BJ (cell line): ENCODE measurements at regions not wholly inside any gene's neighbourhood (a gene's known extent, or its start where the extent isn't known, plus 50 kb on each side); places are given as distances from the start of the nearest gene placed in this dataset.
A peak's percentile ranks its signal among the peaks of the same experiment; 100 is the strongest.

Source experiments
- CTCF ChIA-PET: fragments of 350-600 bp; formaldehyde crosslinking; extraction: SDS; loops from one replicate; lab custom pipeline; 2021; ENCODE audit warnings: antibody characterized with exemption, inconsistent platforms; lab: Yijun Ruan, JAX
- POLR2A ChIA-PET: fragments of 300-600 bp; sonication (Branson Sonifier 250); formaldehyde crosslinking; extraction: SDS; loops from one replicate; lab custom pipeline; 2021; ENCODE audit warnings: antibody characterized with exemption; lab: Charles Lee
- DNase-seq: peaks from one replicate; pipeline ENCODE4 v3.0.0-alpha.2; 2011; ENCODE audit warnings: low read depth
- H3K27me3 ChIP-seq: 2 replicates; pipeline ENCODE4 v1.6.0; 2011; ENCODE audit warnings: low read length; ENCODE audit not compliant: control insufficient read depth, insufficient read depth
- H3K36me3 ChIP-seq: 2 replicates; pipeline ENCODE4 v1.5.1; 2011; ENCODE audit warnings: low read length; ENCODE audit not compliant: control insufficient read depth, insufficient read depth
- H3K4me3 ChIP-seq: 2 replicates; pipeline ENCODE4 v1.5.1; 2011; ENCODE audit warnings: low read depth, mild to moderate bottlenecking, control low read depth, low read length
- TF ChIP-seq, protein P1 (sequence below): IDR thresholded peaks from 2 replicates; pipeline ENCODE4 v1.5.1; 2011; ENCODE audit warnings: low read depth, mild to moderate bottlenecking, control low read depth, inconsistent platforms, low read length, moderate library complexity; ENCODE audit not compliant: insufficient read depth

DNA sequence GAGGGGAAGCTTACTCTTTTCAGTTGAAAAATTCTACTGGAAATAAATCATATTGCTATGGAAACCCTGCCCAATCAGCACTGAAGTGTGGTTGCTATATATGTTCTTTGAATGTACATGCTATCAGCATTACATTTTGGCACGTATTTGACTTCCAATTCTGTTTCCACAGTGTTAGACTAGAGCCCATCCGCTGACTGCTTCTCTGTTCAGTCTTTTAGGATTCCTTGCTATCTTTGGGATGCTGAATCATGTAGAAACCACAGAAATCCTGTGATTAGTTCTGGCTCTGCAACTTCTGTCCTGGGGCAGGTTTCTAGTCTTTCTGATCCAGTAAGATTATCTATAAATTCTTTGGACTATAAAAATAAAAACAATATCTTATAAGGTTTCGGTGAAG, 128.2 kb upstream of the SLC7A14 start:
- no peak for DNase-seq
- no peaks in the 10 kb centered on the region for H3K36me3 ChIP-seq
- H3K27me3 ChIP-seq: no peaks in the 10 kb centered on the region
- TF ChIP-seq, protein P1, sequence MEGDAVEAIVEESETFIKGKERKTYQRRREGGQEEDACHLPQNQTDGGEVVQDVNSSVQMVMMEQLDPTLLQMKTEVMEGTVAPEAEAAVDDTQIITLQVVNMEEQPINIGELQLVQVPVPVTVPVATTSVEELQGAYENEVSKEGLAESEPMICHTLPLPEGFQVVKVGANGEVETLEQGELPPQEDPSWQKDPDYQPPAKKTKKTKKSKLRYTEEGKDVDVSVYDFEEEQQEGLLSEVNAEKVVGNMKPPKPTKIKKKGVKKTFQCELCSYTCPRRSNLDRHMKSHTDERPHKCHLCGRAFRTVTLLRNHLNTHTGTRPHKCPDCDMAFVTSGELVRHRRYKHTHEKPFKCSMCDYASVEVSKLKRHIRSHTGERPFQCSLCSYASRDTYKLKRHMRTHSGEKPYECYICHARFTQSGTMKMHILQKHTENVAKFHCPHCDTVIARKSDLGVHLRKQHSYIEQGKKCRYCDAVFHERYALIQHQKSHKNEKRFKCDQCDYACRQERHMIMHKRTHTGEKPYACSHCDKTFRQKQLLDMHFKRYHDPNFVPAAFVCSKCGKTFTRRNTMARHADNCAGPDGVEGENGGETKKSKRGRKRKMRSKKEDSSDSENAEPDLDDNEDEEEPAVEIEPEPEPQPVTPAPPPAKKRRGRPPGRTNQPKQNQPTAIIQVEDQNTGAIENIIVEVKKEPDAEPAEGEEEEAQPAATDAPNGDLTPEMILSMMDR: no peak
- H3K4me3 ChIP-seq: no peak overlapping the region
- ChIA-PET CTCF (interaction anchor here (0.6 to 2.9 kb wide), 6 partner anchors 10 to 98 kb away, joined by 3 to 13 read pairs (median 6); no protein-coding TSS in a partner anchor), POLR2A (interaction anchor here (0.9 kb wide), 1 partner anchor 97 kb away, joined by 5 read pairs; no protein-coding TSS in a partner anchor)

DNA sequence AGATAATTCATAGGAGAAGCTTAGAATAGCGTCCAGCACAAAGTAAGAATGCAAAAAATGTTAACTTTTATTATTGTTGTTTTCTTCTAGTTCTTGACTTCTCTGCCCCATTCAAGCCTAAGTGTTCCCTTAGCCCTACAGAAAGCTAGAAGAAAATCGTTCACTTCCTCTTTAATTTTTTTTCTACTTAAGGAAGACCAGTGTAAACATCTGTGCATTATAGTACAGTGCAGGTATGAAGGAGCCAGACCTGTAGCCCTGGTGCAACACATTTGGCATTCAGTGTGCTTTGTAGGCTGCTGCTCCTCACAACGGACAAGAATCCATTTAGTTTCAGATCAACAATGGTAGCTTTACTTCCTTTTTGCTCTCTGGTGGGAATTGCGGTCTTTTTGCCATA, 127.8 kb upstream of the SLC7A14 start:
- ChIA-PET POLR2A (interaction anchor here (0.8 to 0.9 kb wide), 2 partner anchors 98 to 157 kb away, joined by 3 to 5 read pairs; partner anchors contain the start of gene RPL22L1), CTCF (interaction anchor here (1.2 to 2.9 kb wide), 4 partner anchors 11 to 99 kb away, joined by 5 to 13 read pairs (median 10); no protein-coding TSS in a partner anchor)
- no peak for DNase-seq
- no peaks in the 10 kb centered on the region for H3K27me3 ChIP-seq
- TF ChIP-seq, protein P1: no peak
- H3K4me3 ChIP-seq: no peak overlapping the region
- no peaks in the 10 kb centered on the region for H3K36me3 ChIP-seq

DNA sequence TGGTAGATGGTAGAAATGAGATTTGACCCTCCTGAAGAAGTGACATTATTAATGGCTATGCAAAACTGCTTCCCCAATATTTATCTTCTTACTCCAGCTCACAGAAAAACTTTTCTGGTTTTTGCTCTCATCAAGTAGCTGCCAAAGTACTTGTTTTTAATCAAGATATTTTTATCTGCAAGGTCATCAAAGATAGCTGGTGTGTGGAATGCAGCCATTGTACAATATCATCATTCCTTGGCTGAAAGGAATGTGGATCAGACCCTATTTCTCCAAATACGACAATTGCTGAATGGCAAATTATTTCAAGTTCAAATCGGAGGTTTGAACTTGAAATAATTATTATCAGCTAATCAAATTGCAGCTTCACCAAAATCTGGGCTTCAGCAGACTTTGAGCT, 126.9 kb upstream of the SLC7A14 start:
- ChIA-PET CTCF (interaction anchor here (1.2 to 2.9 kb wide), 4 partner anchors 12 to 99 kb away, joined by 5 to 13 read pairs (median 10); no protein-coding TSS in a partner anchor), POLR2A (interaction anchor here (0.8 kb wide), 1 partner anchor 157 kb away, joined by 3 read pairs; the partner anchor contains the start of gene RPL22L1)
- DNase-seq: no peak
- TF ChIP-seq, protein P1: 0 out of 2 replicates have a peak, but pooled peaks have one; percentile 7
- H3K4me3 ChIP-seq: no peak overlapping the region
- H3K27me3 ChIP-seq: no peaks in the 10 kb centered on the region
- H3K36me3 ChIP-seq: no peaks in the 10 kb centered on the region

DNA sequence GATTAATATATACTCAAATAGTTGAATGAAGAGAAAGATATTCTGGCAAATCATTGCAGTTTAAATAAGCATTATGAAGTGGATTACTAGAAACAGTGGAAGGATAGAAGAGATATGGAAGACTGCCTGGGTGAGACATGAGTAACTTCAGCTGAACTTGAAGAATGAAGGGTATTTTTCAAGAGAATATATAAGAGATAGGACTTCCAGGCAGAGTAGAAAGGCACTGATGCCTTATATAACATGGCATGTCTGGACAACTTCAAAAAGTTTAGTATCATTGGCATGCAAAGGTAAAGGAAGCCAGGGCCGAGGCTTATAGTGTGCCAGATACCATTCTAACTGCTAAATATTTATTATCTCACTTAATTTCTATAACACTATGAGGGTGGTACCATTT, 126.5 kb upstream of the SLC7A14 start:
- no peaks in the 10 kb centered on the region for H3K36me3 ChIP-seq
- TF ChIP-seq, protein P1: no peak
- no peak for DNase-seq
- ChIA-PET POLR2A (no interaction called here), CTCF (interaction anchor here (1.2 to 2.9 kb wide), 4 partner anchors 10 to 100 kb away, joined by 3 to 13 read pairs (median 9); no protein-coding TSS in a partner anchor)
- H3K27me3 ChIP-seq: no peaks in the 10 kb centered on the region
- H3K4me3 ChIP-seq: no peak overlapping the region

DNA sequence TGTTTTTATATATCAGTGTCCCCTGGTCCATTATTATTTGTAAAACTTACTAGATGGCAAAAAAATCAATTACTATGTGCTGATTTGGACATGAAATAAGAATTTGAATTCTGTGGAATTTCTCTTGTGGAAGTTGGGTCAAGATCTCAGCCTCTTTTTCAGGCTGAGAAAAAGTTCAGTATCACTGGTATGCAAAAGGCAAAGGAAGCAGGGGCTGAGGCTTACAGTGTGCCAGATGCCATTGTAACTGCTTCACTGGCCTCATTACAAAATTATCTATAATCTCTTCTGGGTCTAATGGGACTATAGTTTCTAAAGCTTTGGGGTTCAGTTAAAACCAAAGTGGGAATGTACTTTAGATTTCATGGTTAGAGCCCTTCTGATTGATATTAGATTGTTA, 125.9 kb upstream of the SLC7A14 start:
- POLR2A ChIA-PET: no interaction called here
- Histone ChIP-seq H3K27me3 (no peaks in the 10 kb centered on the region), H3K4me3 (no peak overlapping the region), H3K36me3 (no peaks in the 10 kb centered on the region)
- DNase-seq: no peak
- CTCF ChIA-PET: interaction anchor here (1.0 to 2.9 kb wide), 3 partner anchors 9 to 13 kb away, joined by 3 to 13 read pairs (median 3); no protein-coding TSS in a partner anchor
- TF ChIP-seq, protein P1: no peak
